ENCODE measurements at regions not wholly inside any gene's neighbourhood (a gene's known extent, or its start where the extent isn't known, plus 50 kb on each side); places are given as distances from the start of the nearest gene placed in this dataset.

DNA sequence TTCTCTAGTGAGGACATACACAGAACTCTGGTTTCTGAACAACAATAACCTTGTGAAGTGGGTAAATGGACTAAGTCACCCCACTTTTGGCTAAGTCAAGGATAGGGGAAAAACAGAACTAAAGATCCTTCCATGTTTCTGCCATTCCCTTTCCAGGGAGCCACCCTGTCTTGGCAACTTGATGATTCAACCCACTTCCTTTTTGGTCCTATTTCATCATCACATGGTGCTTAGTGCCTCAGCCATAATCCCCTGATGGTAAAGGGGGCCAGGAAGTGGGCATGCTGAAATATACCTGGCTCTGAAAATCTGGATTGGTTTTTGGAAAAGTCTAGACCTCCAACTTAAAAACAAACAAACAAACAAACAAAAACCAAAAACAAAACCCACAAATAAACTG lies 206.4 kb upstream of the FOXD3 start:
- no peak for DNase-seq (ENCODE audit: low read depth, low spot score)

DNA sequence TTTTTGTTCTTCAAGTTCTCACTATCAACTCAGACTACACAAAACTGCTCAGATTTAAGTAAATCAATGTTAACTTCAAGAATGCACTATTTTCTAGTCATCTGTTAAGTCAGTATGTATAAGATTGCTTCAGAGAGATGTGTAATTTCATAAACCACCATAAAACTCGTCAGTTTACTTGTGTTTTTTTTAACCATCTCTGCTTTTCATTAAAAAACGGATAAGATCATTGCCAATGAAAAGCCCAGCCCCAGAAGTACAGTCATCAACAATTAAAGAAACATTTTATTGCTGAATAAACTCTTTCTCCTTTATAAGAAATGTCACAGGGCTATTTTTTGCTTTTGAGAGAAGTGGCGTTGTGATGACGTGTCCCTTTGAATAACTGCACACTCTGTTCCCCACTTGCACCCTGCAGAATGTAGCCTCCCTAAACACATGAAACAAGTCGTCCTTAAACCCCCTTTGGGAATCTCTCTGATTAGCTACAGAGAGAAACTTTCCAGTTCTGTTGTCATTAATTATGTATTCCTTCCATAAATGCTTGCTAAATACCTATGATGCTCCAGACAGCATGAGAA lies 202.7 kb upstream of the FOXD3 start:
- no peak for DNase-seq (ENCODE audit: low read depth, low spot score)

DNA sequence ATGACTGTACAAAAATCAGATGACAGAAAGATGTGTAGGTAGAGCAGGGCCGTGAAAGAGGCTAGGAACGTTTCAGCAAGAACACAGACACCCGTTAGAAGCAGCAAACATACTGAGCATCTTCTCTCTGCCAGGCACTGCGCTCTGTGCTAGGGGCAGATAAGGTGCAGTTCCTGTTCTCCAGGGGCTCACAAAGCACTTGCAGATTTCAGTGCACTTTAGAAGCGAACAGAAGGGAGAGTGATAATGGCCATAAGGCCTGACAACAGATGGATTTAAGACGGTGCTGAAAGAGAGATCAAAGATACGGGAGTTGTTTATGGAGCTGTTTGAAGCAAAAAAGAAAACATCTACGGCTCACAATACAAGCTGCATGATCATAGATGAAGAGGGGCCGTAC lies 200.3 kb upstream of the FOXD3 start:
- no peak for DNase-seq (ENCODE audit: low read depth, low spot score)

DNA sequence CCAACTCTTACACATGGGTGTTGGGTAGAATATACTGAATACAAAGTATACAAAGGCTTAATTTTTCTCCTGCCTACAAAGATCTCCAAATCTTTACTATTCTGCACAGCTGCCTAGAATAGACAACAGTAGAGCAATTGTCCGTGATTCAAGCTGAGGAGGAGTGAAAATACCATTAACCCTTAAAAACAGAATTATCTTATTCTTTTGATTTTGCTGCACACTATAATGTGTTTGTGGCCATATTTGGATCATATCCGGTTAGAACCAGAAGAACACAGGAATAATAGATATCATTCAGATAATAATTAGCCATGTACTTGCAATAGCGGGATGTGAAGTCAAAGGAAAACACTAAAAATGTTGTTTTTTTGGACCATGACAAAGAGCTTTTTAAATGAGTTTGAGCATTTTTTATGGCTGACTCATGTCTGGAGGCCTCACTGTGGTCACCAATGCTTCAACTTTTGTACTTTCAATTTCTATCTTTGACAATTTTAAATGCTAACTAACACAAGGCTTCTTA lies 197.6 kb upstream of the FOXD3 start:
- peak; percentile 36 for DNase-seq (ENCODE audit: low read depth, low spot score)

DNA sequence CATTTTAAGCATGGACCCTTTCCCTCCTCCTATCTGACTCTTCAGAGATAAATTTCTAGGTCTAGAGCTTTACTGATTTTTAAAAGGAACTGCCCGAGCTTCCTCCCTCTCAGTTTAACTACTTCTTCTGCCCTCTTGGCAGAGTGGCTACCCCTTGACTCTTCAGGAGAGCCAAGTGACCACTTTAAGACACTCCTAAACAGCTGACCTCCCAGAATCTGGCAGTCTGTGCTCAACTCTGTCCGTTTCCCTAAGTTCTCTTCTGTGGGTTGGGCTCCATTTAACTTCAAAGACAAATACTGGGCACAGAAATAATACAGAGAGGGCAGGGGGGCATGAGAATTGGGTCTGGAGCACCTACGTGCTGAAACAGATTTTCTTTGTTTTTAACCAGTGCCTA lies 196.3 kb upstream of the FOXD3 start:
- DNase-seq (ENCODE audit: low read depth, low spot score): no peak

DNA sequence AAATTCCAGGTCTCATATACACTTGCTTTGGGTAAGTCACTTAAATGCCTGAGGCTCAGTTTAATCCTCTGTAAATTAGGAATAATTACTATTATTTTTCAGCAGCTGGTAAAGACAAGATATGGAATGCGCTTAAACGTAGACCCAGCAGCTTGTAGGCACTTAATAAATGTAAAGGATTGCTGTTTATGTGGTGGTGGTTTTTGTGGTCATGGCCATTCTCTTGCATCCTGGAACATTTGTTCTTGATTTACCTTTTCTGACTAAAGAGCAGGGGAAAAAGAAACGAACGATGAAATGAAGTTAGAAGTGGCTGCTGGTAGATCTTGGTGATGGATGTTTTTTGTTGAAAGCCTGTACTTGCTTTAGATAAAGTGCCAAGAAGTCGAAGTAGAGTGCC lies 195.0 kb upstream of the FOXD3 start:
- no peak for DNase-seq (ENCODE audit: low read depth, low spot score)

DNA sequence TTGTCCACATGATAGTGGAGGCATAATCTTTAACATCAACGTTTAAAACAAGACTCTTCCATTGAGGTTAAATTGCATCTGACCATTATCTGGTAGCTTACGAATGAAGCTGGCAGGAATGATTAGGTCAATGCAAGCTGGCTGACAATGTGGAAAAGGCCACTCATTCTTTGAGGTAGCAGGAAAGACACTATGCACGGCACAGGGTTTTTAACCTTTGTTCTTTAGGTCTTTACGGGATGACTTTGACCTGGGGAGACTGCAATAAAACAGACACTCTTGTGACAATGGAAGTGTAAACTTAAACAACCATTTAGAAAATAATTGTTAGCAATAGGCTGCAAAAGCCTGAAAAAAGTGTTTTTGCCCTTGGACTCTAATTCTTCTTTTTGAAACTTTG lies 193.8 kb upstream of the FOXD3 start:
- DNase-seq (ENCODE audit: low read depth, low spot score): no peak

DNA sequence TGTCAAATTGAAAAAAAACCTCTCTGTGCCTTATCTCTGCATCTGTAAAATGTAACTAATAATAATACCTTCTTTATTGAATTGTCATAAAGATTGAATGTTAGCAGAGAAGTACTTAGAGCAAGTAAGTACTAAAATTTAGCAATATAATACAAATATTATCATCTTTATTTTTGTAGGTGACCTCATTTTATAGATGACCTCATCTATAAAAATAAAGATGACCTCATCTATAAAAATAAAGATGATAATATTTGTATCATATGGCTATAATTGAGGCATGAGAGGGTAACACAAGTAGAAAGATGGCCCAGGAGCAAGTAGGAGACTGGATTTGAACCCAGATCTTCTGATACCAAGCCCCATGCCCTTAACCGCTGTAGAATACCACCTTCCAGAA lies 193.2 kb upstream of the FOXD3 start:
- DNase-seq (ENCODE audit: low read depth, low spot score): no peak

DNA sequence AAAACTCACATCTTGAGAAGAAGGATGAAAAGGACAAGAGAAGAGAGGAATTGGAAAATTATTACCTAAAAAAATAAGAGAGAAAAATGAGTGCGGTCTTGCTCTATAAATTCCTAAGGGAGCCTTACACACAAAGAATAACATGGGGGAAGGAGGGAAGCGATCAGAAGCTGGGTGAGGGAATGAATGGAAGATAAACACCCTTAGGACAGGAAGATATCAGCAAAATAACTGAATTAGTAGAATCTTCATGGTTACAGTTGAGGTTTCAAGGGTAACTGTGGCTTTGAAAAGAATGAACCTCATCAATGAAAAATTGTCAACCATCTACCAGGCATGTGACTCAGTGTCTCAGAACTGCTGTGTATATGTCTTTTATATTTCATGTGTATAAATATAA lies 192.5 kb upstream of the FOXD3 start:
- no peak for DNase-seq (ENCODE audit: low read depth, low spot score)

DNA sequence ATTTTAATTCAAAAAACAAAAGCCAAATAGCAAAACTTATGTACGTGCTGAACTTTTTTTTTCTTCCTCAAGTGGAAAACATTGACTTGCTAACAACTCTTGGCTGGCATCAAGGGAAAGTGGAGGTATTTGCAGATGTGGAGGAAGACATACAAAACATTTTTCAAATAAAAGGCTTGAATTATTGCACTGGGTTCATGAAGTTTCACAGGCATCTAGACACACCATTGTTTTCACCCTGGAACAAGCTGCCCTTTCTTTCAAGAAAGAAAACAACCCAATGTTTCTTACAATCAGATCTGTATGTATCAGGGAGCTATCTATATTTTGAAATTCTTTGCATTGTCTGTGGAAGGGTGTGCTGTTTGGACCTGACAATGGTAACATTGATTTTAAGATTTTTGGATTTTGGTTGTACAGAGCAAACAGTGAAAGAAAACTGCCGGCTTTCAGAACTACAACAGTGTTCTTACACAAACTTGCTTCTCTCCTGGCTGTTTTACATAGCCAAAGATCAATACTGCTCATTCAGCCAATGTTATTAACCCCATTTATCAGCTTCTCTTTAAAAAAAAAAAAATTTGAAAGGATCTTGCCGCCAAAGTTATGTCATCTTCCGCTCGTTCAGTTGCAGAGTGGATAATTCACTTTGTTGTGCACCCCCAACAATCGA lies 187.7 kb upstream of the FOXD3 start:
- no peak for DNase-seq (ENCODE audit: low read depth, low spot score)

DNA sequence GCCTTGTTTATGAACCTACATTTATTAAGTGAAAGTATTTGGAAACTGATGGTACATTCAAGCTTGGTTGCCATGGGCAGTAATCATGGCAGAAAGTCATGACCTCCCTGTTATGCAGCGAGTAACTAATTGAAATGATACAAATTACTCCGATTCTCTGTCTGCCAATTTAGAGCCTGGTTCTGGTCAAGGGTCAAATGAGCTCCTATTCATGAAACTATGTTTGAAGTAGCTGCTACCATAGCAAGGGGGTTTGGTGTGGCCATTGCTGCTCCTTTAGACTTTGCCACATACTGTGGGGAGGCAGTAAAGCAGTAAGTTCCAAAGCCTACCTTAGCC lies 187.2 kb upstream of the FOXD3 start:
- DNase-seq (ENCODE audit: low read depth, low spot score): no peak

DNA sequence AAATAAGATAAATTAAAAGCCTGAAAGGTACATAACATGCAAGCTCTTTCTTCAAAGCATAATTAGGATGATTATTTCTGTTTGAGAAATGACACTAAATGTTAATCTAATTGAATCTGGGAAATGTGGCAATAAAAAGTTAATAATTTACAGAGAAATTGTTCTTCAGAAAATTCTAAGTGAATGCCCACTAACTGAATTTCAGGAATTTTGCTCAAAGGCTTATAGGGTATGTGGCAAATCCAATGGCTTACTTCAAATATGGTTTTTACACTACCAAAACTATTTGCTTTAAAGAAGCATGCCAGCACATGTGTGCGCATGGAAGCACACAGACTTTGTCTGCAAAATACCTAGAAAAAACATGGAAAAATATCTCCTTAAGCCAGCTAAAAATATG lies 186.6 kb upstream of the FOXD3 start:
- DNase-seq (ENCODE audit: low read depth, low spot score): no peak

DNA sequence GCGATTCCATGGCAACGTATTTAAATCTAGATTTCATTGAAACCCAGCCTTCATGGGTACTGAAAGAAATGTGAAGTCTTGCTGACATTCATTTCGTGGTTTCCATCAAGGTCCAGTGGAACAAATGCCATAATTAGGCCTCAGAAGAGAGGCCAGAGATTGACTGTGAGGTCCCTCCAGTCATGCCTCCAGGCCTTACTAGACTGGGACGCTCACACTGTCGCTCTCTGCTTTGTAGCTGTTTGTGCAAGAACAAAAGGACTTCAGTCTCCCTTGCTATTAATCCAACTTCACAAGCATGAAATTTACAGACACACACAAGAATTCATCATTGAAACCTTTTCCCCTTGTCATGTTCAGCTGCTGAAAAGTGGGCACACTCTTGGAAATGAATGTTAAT lies 180.4 kb upstream of the FOXD3 start:
- DNase-seq (ENCODE audit: low read depth, low spot score): no peak

DNA sequence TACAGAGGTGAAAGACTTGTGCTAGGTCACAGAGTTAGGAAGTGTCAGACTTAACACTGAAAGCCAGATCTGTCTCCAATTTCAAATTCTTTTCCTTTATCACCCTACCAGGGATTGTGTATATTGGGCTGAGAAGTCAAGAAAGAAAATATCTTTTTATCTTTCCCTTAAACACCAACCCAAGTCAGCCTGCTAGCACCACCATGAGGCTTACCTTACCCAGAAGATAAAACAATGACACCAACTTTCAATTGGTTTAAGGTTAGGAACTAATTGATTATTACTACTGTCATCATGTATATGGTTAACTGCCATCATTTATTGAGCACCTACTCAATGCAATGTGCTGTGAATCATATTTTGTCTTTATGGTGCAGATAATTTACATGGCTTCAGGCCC lies 178.9 kb upstream of the FOXD3 start:
- DNase-seq (ENCODE audit: low read depth, low spot score): no peak

DNA sequence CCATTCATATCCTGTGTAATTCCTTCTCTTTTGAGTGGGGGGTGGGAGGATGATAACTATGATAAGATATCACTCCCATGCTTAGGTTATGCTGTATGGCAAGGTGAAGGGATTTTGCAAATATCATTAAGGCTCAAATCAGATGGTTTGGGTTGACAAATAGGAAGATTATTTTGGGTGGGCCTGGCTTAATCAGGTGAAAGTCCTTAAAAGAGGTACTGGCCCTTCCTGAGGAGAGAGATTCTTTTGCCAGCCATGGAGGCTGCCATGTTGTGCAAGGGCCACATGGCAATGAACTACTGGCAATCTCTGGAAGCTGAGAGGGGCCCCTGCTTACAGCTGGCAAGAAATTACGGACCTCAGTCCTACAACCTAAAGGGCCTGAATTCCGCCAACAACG lies 174.6 kb upstream of the FOXD3 start:
- no peak for DNase-seq (ENCODE audit: low read depth, low spot score)

DNA sequence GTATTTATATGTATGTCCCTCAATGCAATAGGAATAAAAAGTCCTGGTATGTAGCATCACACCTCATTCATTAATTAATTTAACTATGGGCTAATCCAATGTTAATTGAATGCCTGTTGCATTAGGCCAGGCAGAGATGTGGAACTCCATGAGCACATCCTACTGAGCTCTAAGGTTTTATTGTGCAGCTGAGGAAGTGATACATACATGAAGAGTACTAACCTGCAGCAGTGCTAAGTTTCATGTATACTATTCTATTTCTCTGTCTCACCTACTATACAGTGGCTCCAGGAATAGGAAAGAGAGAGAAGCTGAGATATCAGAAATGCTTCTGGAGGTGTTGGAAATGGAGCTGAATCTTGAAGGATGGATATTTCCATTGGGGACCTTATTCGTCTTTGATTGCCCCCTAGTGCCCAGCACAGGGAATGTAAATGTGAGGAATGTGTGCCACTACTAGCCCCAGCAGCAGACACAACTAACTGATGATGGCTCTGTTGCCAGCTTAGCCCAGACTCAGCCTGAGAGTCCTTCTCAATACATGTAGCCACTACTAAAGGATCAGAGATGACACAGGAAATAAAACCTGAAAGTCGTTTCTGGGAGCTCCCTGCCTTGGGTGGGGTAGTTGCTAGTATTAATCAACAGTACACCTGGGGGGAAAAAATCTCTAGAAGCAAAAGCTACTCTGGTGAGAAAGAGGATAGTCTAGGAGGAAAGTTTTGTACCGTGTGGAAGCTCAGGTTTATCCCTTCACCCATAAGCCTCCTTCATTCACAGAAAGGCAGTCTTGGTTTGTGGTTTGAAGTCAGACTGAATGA lies 173.3 kb upstream of the FOXD3 start:
- peak; percentile 7 for DNase-seq (ENCODE audit: low read depth, low spot score)

DNA sequence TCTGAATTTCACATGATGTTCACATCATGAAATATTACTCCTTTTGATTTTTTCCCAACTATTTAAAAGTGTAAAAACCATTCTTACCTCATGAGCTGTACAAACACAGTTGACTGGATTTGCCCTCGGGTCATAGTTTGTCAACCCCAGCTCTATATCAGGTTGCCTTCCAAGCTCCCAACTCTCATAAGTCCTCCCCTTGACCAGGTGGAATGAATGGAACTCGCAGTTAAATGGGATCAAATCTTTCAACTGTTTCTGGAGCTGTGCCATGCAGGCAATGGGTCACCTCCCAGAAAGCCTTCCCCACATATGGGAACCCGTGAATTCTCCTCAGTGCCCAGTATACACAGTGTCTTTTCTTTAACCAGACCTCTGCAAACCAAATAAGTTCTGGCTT lies 169.8 kb upstream of the FOXD3 start:
- DNase-seq (ENCODE audit: low read depth, low spot score): no peak

DNA sequence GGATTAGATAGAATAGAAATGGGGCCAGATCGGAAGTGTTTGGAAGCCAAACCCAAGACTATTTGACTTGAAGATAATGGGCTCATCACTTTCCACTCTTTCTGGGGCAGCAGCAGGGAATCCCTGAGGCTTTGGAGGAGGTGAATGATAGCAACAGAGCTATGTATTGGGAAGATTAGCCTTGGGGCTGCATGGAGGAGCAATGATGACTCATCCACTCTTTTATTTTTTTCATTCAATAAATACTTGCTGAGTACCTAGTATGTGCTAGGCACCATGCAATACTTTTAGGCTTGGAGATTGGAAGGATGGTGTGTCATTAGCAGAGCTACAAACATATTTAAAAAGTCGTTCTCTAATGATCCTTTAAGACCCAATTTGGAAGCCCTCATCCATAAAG lies 166.9 kb upstream of the FOXD3 start:
- DNase-seq (ENCODE audit: low read depth, low spot score): no peak

DNA sequence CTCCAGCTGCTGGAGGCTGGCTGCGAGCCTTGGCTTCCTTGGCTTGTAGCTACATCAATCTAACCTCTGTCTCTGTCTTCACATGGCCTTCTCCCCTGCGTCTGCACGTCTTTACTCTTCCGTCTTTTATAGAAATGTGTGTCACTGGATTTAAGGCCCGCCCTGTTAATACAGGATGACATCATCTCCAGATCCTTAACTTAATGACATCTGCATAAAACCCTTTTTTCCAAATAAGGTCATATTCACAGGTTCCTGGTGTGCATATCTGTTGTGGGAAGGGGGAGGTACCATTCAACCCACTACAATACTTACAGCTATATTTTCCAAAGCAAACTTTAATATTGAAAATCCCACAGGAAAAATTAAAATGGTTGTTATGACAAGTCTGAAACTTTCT lies 165.3 kb upstream of the FOXD3 start:
- no peak for DNase-seq (ENCODE audit: low read depth, low spot score)

DNA sequence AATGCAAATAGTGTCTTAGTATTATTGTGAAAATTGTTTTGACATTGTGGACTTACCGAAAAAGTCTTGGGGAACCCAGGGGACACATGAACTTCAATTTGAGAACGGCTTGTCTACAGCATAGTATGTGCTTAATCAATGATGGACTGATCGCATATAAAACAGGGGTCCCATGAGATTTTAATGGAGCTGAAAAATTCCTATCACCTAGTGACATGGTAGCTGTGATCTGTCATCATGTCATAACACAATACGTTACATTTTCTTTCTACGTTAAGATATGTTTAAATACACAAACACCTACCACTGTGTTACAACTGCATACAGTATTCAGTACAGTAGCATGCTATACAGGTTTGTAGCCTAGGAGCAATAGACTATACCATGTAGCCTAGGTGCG lies 153.3 kb upstream of the FOXD3 start:
- no peak for DNase-seq (ENCODE audit: low read depth, low spot score)

DNA sequence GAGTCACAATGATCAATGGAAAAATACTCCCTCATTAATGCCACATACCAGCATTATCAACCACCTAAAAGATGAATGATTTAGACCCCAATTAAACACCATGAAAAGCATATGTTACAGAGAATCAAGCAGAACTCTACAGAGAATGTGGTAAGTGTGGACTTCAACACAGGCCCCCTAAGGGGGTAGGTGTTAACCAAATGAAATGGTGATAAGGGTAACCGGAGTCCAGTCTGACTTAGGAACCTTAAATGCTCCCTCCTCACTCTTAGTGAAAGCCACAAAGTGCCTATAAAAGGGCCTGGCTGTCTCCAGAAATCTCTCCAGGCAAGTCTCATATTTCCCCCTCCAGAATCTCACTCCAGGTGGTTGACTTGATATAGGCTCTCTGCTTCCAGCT lies 149.2 kb upstream of the FOXD3 start:
- DNase-seq (ENCODE audit: low read depth, low spot score): no peak

DNA sequence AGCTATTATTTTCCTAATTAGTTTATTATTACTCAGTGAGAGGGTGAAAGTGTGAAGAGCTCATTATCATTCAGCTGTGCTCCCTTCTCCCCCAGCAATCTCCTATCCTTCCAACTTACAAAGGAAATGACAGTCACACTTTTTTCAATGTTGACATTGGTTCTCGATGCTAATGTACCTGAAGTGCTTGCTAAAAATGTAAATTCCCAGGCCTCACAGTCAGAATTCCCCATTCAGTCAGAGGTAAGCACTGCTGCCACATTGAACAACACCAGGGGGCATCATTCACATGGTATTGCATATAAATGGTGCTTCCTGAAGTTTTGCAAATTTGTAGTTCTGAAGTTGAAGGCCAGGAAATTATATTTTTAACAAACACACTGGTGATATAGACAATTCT lies 132.7 kb upstream of the FOXD3 start:
- no peak for DNase-seq (ENCODE audit: low read depth, low spot score)

DNA sequence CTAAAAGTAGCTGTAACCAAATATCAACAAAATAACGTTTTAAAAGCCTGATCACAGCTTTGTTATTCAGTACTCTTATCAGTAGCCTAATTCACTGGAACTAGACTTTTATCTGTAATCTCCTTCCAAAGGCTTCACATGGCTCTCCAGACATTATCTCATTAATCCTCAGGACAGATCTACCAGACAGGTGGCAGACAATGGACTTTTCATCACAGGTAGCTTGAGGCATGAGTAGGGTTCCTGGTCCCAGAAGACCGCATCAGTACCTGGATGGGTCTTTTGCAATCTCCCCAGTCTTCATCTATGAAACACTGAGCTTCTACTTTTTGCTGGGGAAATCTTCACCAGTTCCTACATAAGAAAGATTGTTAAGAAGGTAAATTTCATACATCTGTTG lies 132.2 kb upstream of the FOXD3 start:
- no peak for DNase-seq (ENCODE audit: low read depth, low spot score)
